ENCODE measurements at regions not wholly inside any gene's neighbourhood (a gene's known extent, or its start where the extent isn't known, plus 50 kb on each side); places are given as distances from the start of the nearest gene placed in this dataset.

GRCh38 chr10:52967806-52968795 is 195.5 kb upstream of the MBL2 start:
- TF ChIP-seq CTCF (IDR thresholded peaks at IDR 0.05) (no peak), ZFX (IDR thresholded peaks at IDR 0.05; ENCODE audit: borderline replicate concordance) (no peak)

All from 22Rv1 (cell line).